Heart left ventricle (tissue), 16 donors: ENCODE measurements at regions not wholly inside any gene's neighbourhood (a gene's known extent, or its start where the extent isn't known, plus 50 kb on each side); places are given as distances from the start of the nearest gene placed in this dataset.

Source experiments
- ATAC-seq, 4 donors: fragments of 200-7000 bp; cut with Tn5 transposase; one replicate each; pipeline ENCODE4 v1.9.1; 2020 to 2022; ENCODE audit warnings: moderate library complexity in 4 of 4, mild to moderate bottlenecking in 3 of 4, moderate number of reproducible peaks in 1 of 4
- DNase-seq, 5 donors: peaks; one replicate each; pipeline ENCODE4 v3.0.0-alpha.2; 2020
- H3K27ac ChIP-seq, 12 donors: fragments of 200-600 bp; sonication (generic) in 4 of 12; one replicate each; pipeline versions ENCODE4 v1.5.0 to v1.8.0; 2016 to 2022; ENCODE audit warnings: mild to moderate bottlenecking in 2 of 12
- H3K27me3 ChIP-seq, 9 donors: fragments of 200-600 bp; sonication (generic) in 2 of 9; one replicate each; pipeline versions ENCODE4 v1.5.1 to v1.8.0; 2016 to 2022; ENCODE audit warnings: mild to moderate bottlenecking in 3 of 9
- H3K36me3 ChIP-seq, 9 donors: fragments of 200-600 bp; sonication (generic) in 2 of 9; one replicate each; pipeline versions ENCODE4 v1.5.0 to v1.8.0; 2018 to 2022; ENCODE audit warnings: mild to moderate bottlenecking in 2 of 9
- H3K4me1 ChIP-seq, 12 donors: fragments of 200-600 bp; sonication (generic) in 4 of 12; one replicate each; pipeline versions ENCODE4 v1.5.0 to v1.8.0; 2016 to 2022; ENCODE audit warnings: mild to moderate bottlenecking in 3 of 12
- H3K4me3 ChIP-seq, 12 donors: fragments of 200-600 bp; sonication (generic) in 4 of 12; one replicate each; pipeline versions ENCODE4 v1.5.0 to v1.8.0; 2017 to 2022; ENCODE audit warnings: mild to moderate bottlenecking in 9 of 12, moderate library complexity in 4 of 12
- H3K9me3 ChIP-seq, 12 donors: fragments of 200-600 bp; sonication (generic) in 4 of 12; one replicate each; pipeline versions ENCODE4 v1.5.0 to v1.8.0; 2016 to 2022; ENCODE audit warnings: mild to moderate bottlenecking in 1 of 12
- CTCF ChIP-seq, 12 donors: fragments of 200-600 bp; sonication (generic) in 4 of 12; IDR thresholded peaks; one replicate each; pipeline versions ENCODE4 v1.5.0 to v1.8.0; 2018 to 2022; ENCODE audit warnings: antibody characterized with exemption in 12 of 12, mild to moderate bottlenecking in 5 of 12
- POLR2A ChIP-seq, 2 donors: fragments of 450-650 bp; IDR thresholded peaks; one replicate each; pipeline ENCODE4 v1.6.1; 2017; ENCODE audit warnings: antibody characterized with exemption in 2 of 2, mild to moderate bottlenecking in 2 of 2, moderate library complexity in 2 of 2
- WGBS, 4 donors: extraction: QIAGEN DNeasy Blood & Tissue Kit in 2 of 4; methylation state at CpG; one replicate each; pipeline versions ENCODE4 v1.1.5 to v1.1.7; 2013 to 2018; 5-methylcytosine and 5-hydroxymethylcytosine counted together
- intact Hi-C, 10 donors: fragments of 100-400 bp; cut with DNase I; formaldehyde crosslinking; loops; one replicate each; pipeline versions ENCODE4 v1.11.1 to v1.14.2; 2022
- donor health status: ischemic (EF 13 %, LVEDD 7.1; RV severe dilation, severe dysfunction).
- donor health status: healthy with polysubstance abuse.
- donor health status: DM: no; HTN: yes; CAD: no.
- donor health status: DM: no; HTN: no; CAD: no.
- donor health status: ischemic (EF 25% LVEDD 6.9; RV normal size, moderate dysfunction).
- donor health status: ischemic (EF 25% LVEDD 5.7; RV mildly dilated, moderate dysfunction).
- donor health status: healthy.
- donor health status: DM: yes; HTN: yes; CAD: no.
- donor health status: ischemic (EF 35%, LVEDD 5.7; RV mildly dilated, moderate dysfunction).
- donor health status: nonischemic (EF 11% LVEDD 7.7; RV severe dilation, severe dysfunction).
- donor health status: DM: yes; HTN: yes; CAD: no.
- donor health status: PGD.
- donor health status: ischemic (EF 29% LVEDD 5.4; RV normal size, mild dysfunction).
- donor health status: nonischemic (EF 23%, LVEDD 6.1; RV moderate dilation, normal function).

DNA sequence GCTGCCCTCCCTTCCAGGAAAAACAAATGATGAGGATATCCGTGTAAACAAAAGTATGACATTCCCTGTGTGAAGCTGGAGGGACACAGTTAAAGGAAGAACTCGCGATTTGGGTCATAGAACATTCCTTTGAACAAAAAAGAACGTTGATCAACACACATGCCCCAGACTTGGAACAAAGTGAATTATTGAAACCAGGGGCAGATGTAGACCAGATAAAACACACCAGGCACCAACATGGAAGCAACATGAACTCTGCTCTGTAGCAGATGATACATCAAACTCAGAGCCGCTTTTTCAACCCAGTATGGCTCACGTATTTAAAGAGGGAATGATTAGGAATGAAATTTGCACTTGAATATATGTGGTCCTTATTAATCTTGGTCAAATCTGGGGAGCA, 206.5 kb downstream of the TMEM182 start:
- Histone ChIP-seq H3K4me1 (no peaks in the 10 kb centered on the region), H3K27me3 (no peaks in the 10 kb centered on the region), H3K36me3 (no peaks in the 10 kb centered on the region), H3K9me3 (no peaks in the 10 kb centered on the region), H3K27ac (no peak overlapping the region), H3K4me3 (no peak overlapping the region)
- no peak for TF ChIP-seq CTCF (IDR thresholded peaks at IDR 0.05)
- 83 to 86% (median 84%) methylated on average over 6 of the region's 6 CpGs for WGBS, 4 donors
- intact Hi-C loops: no loop called here
- ATAC-seq (no peak), DNase-seq (no peak)

- Histone ChIP-seq H3K36me3 (no peaks in the 10 kb centered on the region), H3K27ac (no peak overlapping the region), H3K27me3 (no peaks in the 10 kb centered on the region), H3K4me3 (no peak overlapping the region), H3K4me1 (peaks cover 0 to 2% (median 0%) of the 10 kb centered on the region in 12 donors), H3K9me3 (no peaks in the 10 kb centered on the region)
- no peak for ATAC-seq
- TF ChIP-seq POLR2A (IDR thresholded peaks at IDR 0.05) (no peak), CTCF (IDR thresholded peaks at IDR 0.05) (no peak)
- 66 to 75% (median 72%) methylated on average over 6 of the region's 6 CpGs for WGBS, 4 donors
- intact Hi-C loops: no loop called here
- no peak for DNase-seq
Measured at GRCh38 chr2:102971701-102972100, 209.9 kb downstream of the TMEM182 start.

DNA sequence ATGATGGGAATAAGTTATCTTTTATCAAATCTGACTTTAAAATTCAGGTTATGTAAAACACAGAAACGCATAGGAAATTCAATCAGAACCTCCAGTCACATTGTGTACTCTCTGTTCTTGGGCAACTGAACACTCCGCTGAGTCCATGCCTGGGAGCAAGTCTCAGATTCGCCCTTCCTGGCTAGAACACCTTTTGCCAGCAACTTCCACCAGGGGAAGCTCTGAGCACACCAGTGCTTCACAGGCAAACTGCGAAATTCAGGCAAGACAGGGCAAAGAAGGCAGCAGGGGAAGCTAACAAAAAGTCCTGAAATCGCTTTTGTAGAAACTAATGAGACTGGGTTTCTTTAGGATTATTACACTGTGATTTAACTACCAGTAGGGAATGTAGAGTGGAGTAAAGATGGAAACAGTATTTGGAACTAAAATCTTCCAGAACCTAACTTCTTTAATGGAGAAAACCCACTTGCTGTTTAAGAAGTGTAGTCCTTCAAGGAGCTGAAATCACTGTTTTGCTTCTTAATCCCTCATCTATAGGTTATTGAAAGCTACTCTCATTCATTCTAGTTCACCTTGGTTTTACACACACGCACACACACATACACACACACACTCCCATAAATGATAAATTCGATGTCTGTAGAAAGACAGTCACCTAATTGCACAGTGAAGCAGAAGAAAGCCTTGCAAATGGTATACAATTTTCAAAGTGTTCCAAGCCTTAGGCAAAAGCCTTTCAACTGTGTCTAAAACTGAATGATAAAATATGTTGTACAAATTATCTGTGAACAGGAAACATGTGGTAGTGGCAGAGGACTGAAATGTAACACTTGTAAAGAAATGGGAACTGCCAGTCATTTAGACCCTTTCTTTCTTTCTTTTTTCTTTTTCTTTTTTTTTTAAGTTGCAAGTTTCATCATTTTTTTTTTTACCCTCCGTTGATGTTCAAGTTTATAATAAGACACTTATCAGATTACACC, 214.5 kb downstream of the TMEM182 start:
- peak in 3 of 4 donors; percentile 61 to 75 (median 71) for ATAC-seq

More for the DNA sequence above, 214.5 kb downstream of the TMEM182 start:
- 28 to 36% (median 30%) methylated on average over 8 of the region's 8 CpGs for WGBS, 4 donors
- DNase-seq: peak in 2 of 5 donors; percentile 8 to 17
- TF ChIP-seq POLR2A (IDR thresholded peaks at IDR 0.05) (no peak), CTCF (IDR thresholded peaks at IDR 0.05) (peak in 10 of 12 donors; percentile 15 to 47 (median 40))
- Histone ChIP-seq H3K36me3 (no peaks in the 10 kb centered on the region), H3K27me3 (no peaks in the 10 kb centered on the region), H3K9me3 (no peaks in the 10 kb centered on the region), H3K4me3 (no peak overlapping the region), H3K4me1 (peaks cover 0 to 2% (median 0%) of the 10 kb centered on the region in 12 donors), H3K27ac (no peak overlapping the region)
- intact Hi-C loops: no loop called here
